ENCODE measurements at regions not wholly inside any gene's neighbourhood (a gene's known extent, or its start where the extent isn't known, plus 50 kb on each side); places are given as distances from the start of the nearest gene placed in this dataset.

DNA sequence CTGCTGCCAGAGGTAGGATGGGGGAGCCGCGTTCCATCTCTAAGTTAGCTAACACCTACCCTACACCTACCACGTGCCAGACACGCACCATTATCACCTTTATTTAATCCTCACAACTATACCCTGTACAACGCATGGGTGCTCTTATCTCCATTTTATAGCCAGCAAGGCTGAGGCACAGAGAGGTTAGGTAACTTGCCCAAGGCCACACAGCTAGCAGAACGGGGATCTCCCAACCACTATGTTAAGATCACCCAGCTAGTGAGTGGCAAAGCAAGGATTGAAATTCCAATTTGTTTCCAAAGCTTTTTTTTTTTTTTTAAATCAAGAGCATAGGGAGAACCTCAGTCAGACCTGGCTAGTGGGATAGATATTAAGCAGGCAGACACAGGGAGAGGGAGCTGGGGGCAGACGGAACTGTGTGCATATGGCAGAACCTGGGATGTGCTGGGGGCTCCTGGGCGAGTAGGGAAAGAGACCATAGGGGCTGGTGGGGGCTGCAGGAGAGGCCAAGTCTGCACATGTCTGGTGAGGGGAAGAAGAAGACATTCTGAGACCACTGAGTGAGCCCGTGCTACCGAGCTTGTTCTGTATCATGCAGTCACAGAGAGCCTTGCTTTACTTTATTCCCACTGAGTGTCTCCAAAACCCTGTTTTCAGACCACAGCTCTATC, 196.3 kb upstream of the TPM1 start:
- H3K27ac Mint-ChIP-seq (ENCODE audit: unreplicated experiment), result no peak overlapping the region
- no peak for TF ChIP-seq CTCF (IDR thresholded peaks at IDR 0.05)
- DNase-seq (ENCODE audit: low spot score), result no peak
- no peak overlapping the region for H3K4me3 Mint-ChIP-seq (ENCODE audit: unreplicated experiment)
- no peaks in the 10 kb centered on the region for H3K27me3 Mint-ChIP-seq (ENCODE audit: low read depth)
- no peaks in the 10 kb centered on the region for H3K36me3 Mint-ChIP-seq (ENCODE audit: low read depth)
- no peaks in the 10 kb centered on the region for H3K9me3 Mint-ChIP-seq (ENCODE audit: low read depth)
- peaks cover 93% of the 10 kb centered on the region for H3K4me1 Mint-ChIP-seq (ENCODE audit: low read depth)

DNA sequence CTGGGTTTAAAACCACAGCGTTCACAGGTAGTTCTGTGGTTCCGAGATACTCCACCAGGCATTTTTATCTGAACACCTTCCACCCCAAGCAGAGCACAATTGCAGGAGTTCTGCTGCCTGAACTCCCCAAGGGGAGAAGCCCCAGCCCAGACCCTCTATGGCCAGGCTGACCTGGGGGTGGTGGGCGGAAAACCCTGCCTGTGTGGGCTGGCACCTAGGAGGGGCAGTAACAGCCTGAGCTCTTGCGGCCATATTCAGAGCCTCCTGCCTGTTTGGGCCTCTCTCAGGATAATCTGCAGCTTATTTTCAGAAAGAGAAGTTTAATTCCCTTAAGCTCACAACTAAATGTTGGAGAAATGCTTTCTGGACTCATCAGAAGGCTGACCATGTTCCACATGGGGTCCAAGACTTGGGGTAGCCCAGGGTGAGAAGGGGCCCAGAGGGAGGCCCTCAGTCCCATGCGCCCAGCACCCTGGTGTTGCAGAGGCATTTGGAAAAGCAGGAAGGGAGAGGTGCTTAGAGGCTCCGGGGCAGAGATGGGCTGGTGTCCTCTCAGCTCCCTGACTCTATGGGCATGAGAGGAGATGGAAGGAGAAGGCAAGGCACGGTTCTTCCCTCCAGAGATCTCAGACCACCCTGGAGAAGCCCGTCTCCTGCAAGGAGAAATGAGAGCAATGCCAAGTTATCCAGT, 195.6 kb upstream of the TPM1 start:
- H3K9me3 Mint-ChIP-seq (ENCODE audit: low read depth), result no peaks in the 10 kb centered on the region
- no peaks in the 10 kb centered on the region for H3K27me3 Mint-ChIP-seq (ENCODE audit: low read depth)
- TF ChIP-seq CTCF (IDR thresholded peaks at IDR 0.05), result no peak
- H3K4me1 Mint-ChIP-seq (ENCODE audit: low read depth), result peaks cover 92% of the 10 kb centered on the region
- DNase-seq (ENCODE audit: low spot score), result no peak
- H3K36me3 Mint-ChIP-seq (ENCODE audit: low read depth), result no peaks in the 10 kb centered on the region
- H3K4me3 Mint-ChIP-seq (ENCODE audit: unreplicated experiment), result no peak overlapping the region
- peak overlapping the region; percentile 73 for H3K27ac Mint-ChIP-seq (ENCODE audit: unreplicated experiment)

DNA sequence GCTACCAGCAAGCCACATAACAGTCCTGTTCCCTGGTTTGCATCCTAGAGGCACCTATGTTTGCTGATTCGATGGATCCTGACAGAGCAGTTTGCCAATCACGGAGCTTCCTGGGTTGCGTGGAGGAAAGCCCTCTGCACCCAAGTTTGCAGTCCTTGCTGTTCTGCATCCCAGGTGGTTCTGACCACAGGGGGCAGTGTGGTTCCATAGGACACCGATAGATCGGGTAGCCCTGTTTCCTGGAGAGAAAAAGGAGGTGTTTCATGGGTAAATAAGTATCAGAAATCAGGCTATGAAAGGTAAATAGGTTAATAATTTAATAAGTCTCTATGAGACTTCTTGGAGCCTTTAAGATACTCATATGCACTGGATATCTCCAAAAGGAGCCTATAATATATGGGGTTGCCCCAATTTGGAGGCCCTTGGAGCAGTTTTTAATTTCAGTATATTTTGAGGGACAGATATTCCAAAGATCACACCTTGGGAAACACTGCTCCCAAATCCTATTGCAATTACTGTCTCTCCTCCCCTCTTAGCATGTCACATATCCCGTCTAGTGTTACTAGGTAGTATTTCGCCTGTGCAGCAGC, 194.6 kb upstream of the TPM1 start:
- Mint-ChIP-seq H3K4me3 (ENCODE audit: unreplicated experiment) (no peak overlapping the region), H3K9me3 (ENCODE audit: low read depth) (no peaks in the 10 kb centered on the region), H3K4me1 (ENCODE audit: low read depth) (peaks cover 91% of the 10 kb centered on the region), H3K36me3 (ENCODE audit: low read depth) (no peaks in the 10 kb centered on the region), H3K27me3 (ENCODE audit: low read depth) (no peaks in the 10 kb centered on the region), H3K27ac (ENCODE audit: unreplicated experiment) (peak overlapping the region; percentile 90)
- no peak for DNase-seq (ENCODE audit: low spot score)
- TF ChIP-seq CTCF (IDR thresholded peaks at IDR 0.05), result peak; percentile 78

DNA sequence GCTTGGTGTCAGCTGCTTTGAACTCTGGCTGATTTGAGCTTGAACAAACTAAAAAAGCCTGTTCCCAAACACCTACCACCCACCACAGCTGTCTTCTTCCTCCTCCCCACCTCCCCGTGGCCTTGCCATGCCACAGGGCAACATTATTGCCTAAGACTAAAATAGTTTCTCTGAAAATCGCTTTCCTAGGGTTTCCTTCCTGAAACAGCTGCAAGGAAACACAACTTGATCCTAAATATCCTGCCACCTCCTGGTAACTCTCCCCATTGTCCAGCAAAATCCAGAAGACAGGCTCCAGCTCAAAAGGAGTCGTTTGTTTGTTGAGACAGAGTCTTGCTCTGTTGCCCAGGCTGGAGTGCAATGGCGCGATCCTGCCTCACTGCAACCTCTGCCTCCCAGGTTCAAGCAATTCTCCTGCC, 193.9 kb upstream of the TPM1 start:
- Mint-ChIP-seq H3K4me3 (ENCODE audit: unreplicated experiment) (peak overlapping the region; percentile 13), H3K27ac (ENCODE audit: unreplicated experiment) (peak overlapping the region; percentile 90), H3K4me1 (ENCODE audit: low read depth) (peaks cover 91% of the 10 kb centered on the region), H3K36me3 (ENCODE audit: low read depth) (no peaks in the 10 kb centered on the region), H3K9me3 (ENCODE audit: low read depth) (no peaks in the 10 kb centered on the region), H3K27me3 (ENCODE audit: low read depth) (no peaks in the 10 kb centered on the region)
- DNase-seq (ENCODE audit: low spot score), result no peak
- peak; percentile 65 for TF ChIP-seq CTCF (IDR thresholded peaks at IDR 0.05)

DNA sequence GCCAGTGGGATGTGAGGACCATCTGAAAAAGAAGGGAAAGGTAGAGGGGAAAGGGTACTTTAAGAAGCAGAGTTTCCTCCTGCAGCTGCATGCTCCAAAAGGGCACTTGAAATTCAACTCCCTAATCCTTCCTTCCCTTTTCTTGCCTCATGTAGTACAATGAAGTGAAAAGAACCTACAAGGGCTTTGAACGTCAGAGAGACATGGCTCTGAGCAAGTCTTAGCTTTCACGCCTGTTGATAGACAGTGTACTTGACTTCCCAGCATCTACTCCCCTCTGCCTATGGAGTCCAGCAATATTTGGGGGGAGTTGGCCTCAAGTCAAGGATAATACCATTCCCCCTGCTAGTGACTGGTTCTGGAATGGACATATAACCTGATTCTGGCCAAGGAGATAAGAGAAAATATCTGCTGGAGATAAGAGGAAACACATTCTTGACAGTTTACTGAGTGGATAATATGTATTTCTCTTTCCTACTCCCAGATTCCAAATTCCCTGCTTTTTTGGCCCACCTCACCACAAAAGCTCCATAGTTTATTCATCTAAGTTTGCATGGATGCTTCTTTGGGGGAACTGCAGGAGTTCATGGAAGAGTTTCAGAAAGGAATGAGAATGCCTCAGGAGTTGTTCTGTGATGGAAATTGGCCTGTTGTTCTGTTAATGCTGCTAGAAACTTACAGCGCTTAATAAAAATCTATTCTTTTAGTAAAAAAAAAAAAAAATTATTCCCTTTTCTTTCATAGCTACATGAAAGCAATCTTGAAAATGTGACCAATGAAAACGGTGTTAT, 193.0 kb upstream of the TPM1 start:
- Mint-ChIP-seq H3K27ac (ENCODE audit: unreplicated experiment) (peak overlapping the region; percentile 97), H3K4me1 (ENCODE audit: low read depth) (peaks cover 88% of the 10 kb centered on the region), H3K36me3 (ENCODE audit: low read depth) (no peaks in the 10 kb centered on the region), H3K9me3 (ENCODE audit: low read depth) (no peaks in the 10 kb centered on the region), H3K4me3 (ENCODE audit: unreplicated experiment) (no peak overlapping the region), H3K27me3 (ENCODE audit: low read depth) (no peaks in the 10 kb centered on the region)
- no peak for DNase-seq (ENCODE audit: low spot score)
- no peak for TF ChIP-seq CTCF (IDR thresholded peaks at IDR 0.05)

Data from chondrocyte (in vitro differentiated cells).